ENCODE measurements at regions not wholly inside any gene's neighbourhood (a gene's known extent, or its start where the extent isn't known, plus 50 kb on each side); places are given as distances from the start of the nearest gene placed in this dataset.

GRCh38 chrX:45309096-45309495 is 108.4 kb upstream of the DIPK2B start:
- no peak overlapping the region for H3K27ac ChIP-seq (ENCODE audit: extremely low read depth, low read depth, low read length)
- H3K4me1 ChIP-seq (ENCODE audit: control insufficient read depth, insufficient read depth, low read length), result no peaks in the 10 kb centered on the region
- ChIA-PET POLR2A (no interaction called here), CTCF (interaction anchor here (0.7 kb wide), 1 partner anchor 13 kb away, joined by 3 read pairs; no protein-coding TSS in a partner anchor)
- no peaks in the 10 kb centered on the region for H3K36me3 ChIP-seq (ENCODE audit: control insufficient read depth in 2 of 2, insufficient read depth in 1 of 2, low read length in 2 of 2)
- H3K4me3 ChIP-seq (ENCODE audit: low read depth, low read length), result no peak overlapping the region
- H3K9me3 ChIP-seq (ENCODE audit: control insufficient read depth, insufficient read depth, low read depth, low read length), result 0 out of 2 replicates have a peak, but pooled peaks cover 2% of the 10 kb centered on the region
- TF ChIP-seq ZNF548 (tag by site-specific recombination; IDR thresholded peaks at IDR 0.05) (no peak), ZNF510 (tag by site-specific recombination; IDR thresholded peaks at IDR 0.05; ENCODE audit: insufficient replicate concordance) (no peak), ZNF292 (tag by site-specific recombination; IDR thresholded peaks at IDR 0.05; ENCODE audit: borderline replicate concordance, low read depth) (no peak), ZBTB49 (tag by site-specific recombination; IDR thresholded peaks at IDR 0.05; ENCODE audit: low read depth) (no peak)

- Histone ChIP-seq H3K27ac (ENCODE audit: extremely low read depth, low read depth, low read length) (no peak overlapping the region), H3K4me1 (ENCODE audit: control insufficient read depth, insufficient read depth, low read length) (no peaks in the 10 kb centered on the region), H3K36me3 (ENCODE audit: control insufficient read depth in 2 of 2, insufficient read depth in 1 of 2, low read length in 2 of 2) (no peaks in the 10 kb centered on the region), H3K9me3 (ENCODE audit: control insufficient read depth, insufficient read depth, low read depth, low read length) (no peaks in the 10 kb centered on the region), H3K4me3 (ENCODE audit: low read depth, low read length) (no peak overlapping the region)
- no peak for TF ChIP-seq ZNF48 (tag by site-specific recombination; IDR thresholded peaks at IDR 0.05)
- TF ChIP-seq ZBTB44 (tag by site-specific recombination; IDR thresholded peaks at IDR 0.05), result no peak
- no peak for TF ChIP-seq CTCF (tag by site-specific recombination; IDR thresholded peaks at IDR 0.05)
- no peak for TF ChIP-seq ZNF701 (tag by site-specific recombination; IDR thresholded peaks at IDR 0.05)
- TF ChIP-seq ZNF398 (tag by site-specific recombination; IDR thresholded peaks at IDR 0.05), result no peak
- TF ChIP-seq ZNF350 (tag by site-specific recombination; IDR thresholded peaks at IDR 0.05), result no peak
- POLR2A ChIA-PET, result no interaction called here
- CTCF ChIA-PET, result no interaction called here
Observed at GRCh38 chrX:45306794-45307193, 106.1 kb upstream of the DIPK2B start.

GRCh38 chrX:45300638-45301037 is 100.0 kb upstream of the DIPK2B start:
- TF ChIP-seq EGR2 (tag by site-specific recombination; IDR thresholded peaks at IDR 0.05; ENCODE audit: low read depth), result no peak
- TF ChIP-seq BCL11B (tag by site-specific recombination; IDR thresholded peaks at IDR 0.05; ENCODE audit: low read depth), result no peak
- CTCF ChIA-PET, result no interaction called here
- POLR2A ChIA-PET, result no interaction called here
- Histone ChIP-seq H3K36me3 (ENCODE audit: control insufficient read depth in 2 of 2, insufficient read depth in 1 of 2, low read length in 2 of 2) (no peaks in the 10 kb centered on the region), H3K4me1 (ENCODE audit: control insufficient read depth, insufficient read depth, low read length) (peaks cover 5% of the 10 kb centered on the region), H3K27ac (ENCODE audit: extremely low read depth, low read depth, low read length) (no peak overlapping the region), H3K4me3 (ENCODE audit: low read depth, low read length) (no peak overlapping the region), H3K9me3 (ENCODE audit: control insufficient read depth, insufficient read depth, low read depth, low read length) (no peaks in the 10 kb centered on the region)

All from HEK293 (cell line).